ENCODE measurements at regions not wholly inside any gene's neighbourhood (a gene's known extent, or its start where the extent isn't known, plus 50 kb on each side); places are given as distances from the start of the nearest gene placed in this dataset.
"Not testable (repeated sequence)": the region's sequence is repeated elsewhere in the genome, so short reads cannot be mapped to it uniquely, and the experiment has no call there.

- POLR2A ChIA-PET; H3K27me3 Mint-ChIP-seq; DNase-seq; H3K27ac Mint-ChIP-seq; CTCF ChIA-PET; H3K9me3 Mint-ChIP-seq; H3K4me3 Mint-ChIP-seq; H3K36me3 Mint-ChIP-seq (ENCODE audit: low read depth); H3K4me1 Mint-ChIP-seq: not testable (repeated sequence)
Observed at GRCh38 chr16:32947336-32947735, 246.7 kb upstream of the TP53TG3C start.

- DNase-seq; H3K36me3 Mint-ChIP-seq (ENCODE audit: low read depth); H3K4me1 Mint-ChIP-seq; H3K27ac Mint-ChIP-seq; H3K27me3 Mint-ChIP-seq; CTCF ChIA-PET; H3K4me3 Mint-ChIP-seq; POLR2A ChIA-PET; H3K9me3 Mint-ChIP-seq: not testable (repeated sequence)
Observed at GRCh38 chr16:32946041-32946560, 247.9 kb upstream of the TP53TG3C start.

GRCh38 chr16:32945311-32945710 is 248.7 kb upstream of the TP53TG3C start:
- H3K27ac Mint-ChIP-seq; H3K4me1 Mint-ChIP-seq; H3K27me3 Mint-ChIP-seq; H3K36me3 Mint-ChIP-seq (ENCODE audit: low read depth); POLR2A ChIA-PET; CTCF ChIA-PET; DNase-seq; H3K9me3 Mint-ChIP-seq; H3K4me3 Mint-ChIP-seq: not testable (repeated sequence)

- H3K27me3 Mint-ChIP-seq; H3K27ac Mint-ChIP-seq; DNase-seq; H3K4me3 Mint-ChIP-seq; POLR2A ChIA-PET; CTCF ChIA-PET; H3K4me1 Mint-ChIP-seq; H3K9me3 Mint-ChIP-seq; H3K36me3 Mint-ChIP-seq (ENCODE audit: low read depth): not testable (repeated sequence)
Observed at GRCh38 chr16:32939845-32940244, 254.2 kb upstream of the TP53TG3C start.

GRCh38 chr16:32937929-32938328 is 256.1 kb upstream of the TP53TG3C start:
- H3K27me3 Mint-ChIP-seq; H3K4me3 Mint-ChIP-seq; H3K36me3 Mint-ChIP-seq (ENCODE audit: low read depth); DNase-seq; H3K27ac Mint-ChIP-seq; H3K9me3 Mint-ChIP-seq; POLR2A ChIA-PET; H3K4me1 Mint-ChIP-seq; CTCF ChIA-PET: not testable (repeated sequence)

GRCh38 chr16:32932240-32933040 is 256.5 kb upstream of the TP53TG3 start:
- POLR2A ChIA-PET; H3K36me3 Mint-ChIP-seq (ENCODE audit: low read depth); CTCF ChIA-PET; H3K27ac Mint-ChIP-seq; H3K4me1 Mint-ChIP-seq; H3K4me3 Mint-ChIP-seq; H3K9me3 Mint-ChIP-seq; H3K27me3 Mint-ChIP-seq: not testable (repeated sequence)
- peak; percentile 6 for DNase-seq

- H3K27me3 Mint-ChIP-seq; H3K36me3 Mint-ChIP-seq (ENCODE audit: low read depth); H3K4me1 Mint-ChIP-seq; H3K4me3 Mint-ChIP-seq; H3K27ac Mint-ChIP-seq; POLR2A ChIA-PET; DNase-seq; CTCF ChIA-PET; H3K9me3 Mint-ChIP-seq: not testable (repeated sequence)
Observed at GRCh38 chr16:32925192-32925591, 249.2 kb upstream of the TP53TG3 start.

GRCh38 chr16:32922578-32922977 is 246.6 kb upstream of the TP53TG3 start:
- POLR2A ChIA-PET; H3K36me3 Mint-ChIP-seq (ENCODE audit: low read depth); H3K9me3 Mint-ChIP-seq; CTCF ChIA-PET; H3K27ac Mint-ChIP-seq; DNase-seq; H3K4me3 Mint-ChIP-seq; H3K4me1 Mint-ChIP-seq; H3K27me3 Mint-ChIP-seq: not testable (repeated sequence)

- POLR2A ChIA-PET; H3K4me1 Mint-ChIP-seq; H3K27me3 Mint-ChIP-seq; H3K27ac Mint-ChIP-seq; DNase-seq; CTCF ChIA-PET; H3K4me3 Mint-ChIP-seq; H3K9me3 Mint-ChIP-seq; H3K36me3 Mint-ChIP-seq (ENCODE audit: low read depth): not testable (repeated sequence)
Observed at GRCh38 chr16:32915346-32915745, 239.4 kb upstream of the TP53TG3 start.

- POLR2A ChIA-PET: not testable (repeated sequence)
Observed at GRCh38 chr16:32897782-32898181, 221.8 kb upstream of the TP53TG3 start.

GRCh38 chr16:32885392-32885791 is 209.4 kb upstream of the TP53TG3 start:
- H3K9me3 Mint-ChIP-seq; H3K36me3 Mint-ChIP-seq (ENCODE audit: low read depth); H3K4me3 Mint-ChIP-seq; CTCF ChIA-PET; DNase-seq; H3K27me3 Mint-ChIP-seq; H3K4me1 Mint-ChIP-seq; POLR2A ChIA-PET; H3K27ac Mint-ChIP-seq: not testable (repeated sequence)

More at GRCh38 chr16:32897782-32898181, 221.8 kb upstream of the TP53TG3 start:
- DNase-seq; H3K36me3 Mint-ChIP-seq (ENCODE audit: low read depth); CTCF ChIA-PET; H3K9me3 Mint-ChIP-seq; H3K27me3 Mint-ChIP-seq; H3K27ac Mint-ChIP-seq; H3K4me1 Mint-ChIP-seq; H3K4me3 Mint-ChIP-seq: not testable (repeated sequence)

GRCh38 chr16:32884556-32884955 is 208.6 kb upstream of the TP53TG3 start:
- H3K27me3 Mint-ChIP-seq; H3K36me3 Mint-ChIP-seq (ENCODE audit: low read depth); POLR2A ChIA-PET; CTCF ChIA-PET; H3K27ac Mint-ChIP-seq; DNase-seq; H3K4me1 Mint-ChIP-seq; H3K4me3 Mint-ChIP-seq; H3K9me3 Mint-ChIP-seq: not testable (repeated sequence)

- H3K9me3 Mint-ChIP-seq; DNase-seq; H3K4me1 Mint-ChIP-seq; H3K36me3 Mint-ChIP-seq (ENCODE audit: low read depth); CTCF ChIA-PET; H3K27me3 Mint-ChIP-seq; POLR2A ChIA-PET; H3K4me3 Mint-ChIP-seq; H3K27ac Mint-ChIP-seq: not testable (repeated sequence)
Observed at GRCh38 chr16:32882328-32882857, 206.4 kb upstream of the TP53TG3 start.

- H3K9me3 Mint-ChIP-seq; DNase-seq; H3K4me3 Mint-ChIP-seq; POLR2A ChIA-PET; CTCF ChIA-PET; H3K36me3 Mint-ChIP-seq (ENCODE audit: low read depth); H3K4me1 Mint-ChIP-seq; H3K27ac Mint-ChIP-seq; H3K27me3 Mint-ChIP-seq: not testable (repeated sequence)
Observed at GRCh38 chr16:32881631-32882030, 205.7 kb upstream of the TP53TG3 start.

All from activated CD4-positive, alpha-beta T cell treated with anti-CD3 and anti-CD28 coated beads, Interleukin-2, amount 10 ng/mL, durations not matched to agents 7 days and 5 days (primary cell).